Mononuclear cell (primary cell): ENCODE measurements at regions not wholly inside any gene's neighbourhood (a gene's known extent, or its start where the extent isn't known, plus 50 kb on each side); places are given as distances from the start of the nearest gene placed in this dataset.

Experiments
- H3K27me3 ChIP-seq: 2 replicates; pipeline ENCODE4 v1.6.0; 2011; ENCODE audit warnings: low read length, control low read depth; ENCODE audit not compliant: insufficient read depth
- H3K4me1 ChIP-seq: 2 replicates; pipeline ENCODE4 v1.5.1; 2011; ENCODE audit warnings: mild to moderate bottlenecking, low read length, control low read depth; ENCODE audit not compliant: insufficient read depth
- H3K4me3 ChIP-seq: 2 replicates; pipeline ENCODE4 v1.5.1; 2011; ENCODE audit warnings: mild to moderate bottlenecking, low read length, moderate library complexity
- H3K9me3 ChIP-seq: 2 replicates; pipeline ENCODE4 v1.5.1; 2011; ENCODE audit warnings: low read depth, mild to moderate bottlenecking, control low read depth, low read length

DNA sequence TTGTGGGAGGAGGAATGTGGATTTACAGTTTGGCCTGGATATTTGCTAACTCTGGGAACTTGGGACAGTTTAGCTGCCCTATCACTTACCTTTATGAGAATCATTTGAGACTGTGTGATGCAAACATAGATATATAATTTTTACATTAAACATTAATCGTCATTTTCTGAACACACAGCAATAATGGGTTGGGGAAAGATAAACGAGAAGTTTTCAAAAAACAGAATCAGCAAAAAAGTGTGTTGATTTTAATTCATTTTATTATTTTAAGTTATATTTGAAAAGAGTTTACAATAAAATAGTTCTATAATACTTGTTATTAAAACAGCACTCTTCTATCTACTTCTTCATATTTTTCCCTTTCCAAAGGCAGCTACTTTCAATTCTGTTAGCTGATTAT is 813.3 kb downstream of the SLC4A3 start:
- Histone ChIP-seq H3K4me1 (no peaks in the 10 kb centered on the region), H3K27me3 (no peaks in the 10 kb centered on the region), H3K4me3 (no peak overlapping the region), H3K9me3 (no peaks in the 10 kb centered on the region)

DNA sequence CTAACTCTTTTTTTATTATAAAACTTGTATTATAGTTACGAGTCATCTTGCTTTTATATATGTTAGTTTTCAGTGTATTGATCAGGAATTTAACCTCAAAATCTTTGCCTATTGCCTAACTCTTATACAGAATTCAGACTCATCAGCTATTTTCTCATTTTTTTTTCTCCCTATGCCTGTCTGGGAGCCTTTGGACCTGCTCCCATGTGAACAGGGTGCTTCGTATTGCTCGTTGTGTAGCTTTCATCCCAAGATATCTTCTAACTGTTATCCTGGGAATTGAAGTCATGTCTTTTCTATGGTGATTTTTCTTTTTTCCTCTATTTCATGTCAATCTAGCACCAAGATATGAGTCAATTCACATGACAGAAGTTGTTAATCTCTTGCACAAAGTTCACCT is 814.0 kb downstream of the SLC4A3 start:
- Histone ChIP-seq H3K27me3 (no peaks in the 10 kb centered on the region), H3K4me3 (no peak overlapping the region), H3K4me1 (no peaks in the 10 kb centered on the region)

DNA sequence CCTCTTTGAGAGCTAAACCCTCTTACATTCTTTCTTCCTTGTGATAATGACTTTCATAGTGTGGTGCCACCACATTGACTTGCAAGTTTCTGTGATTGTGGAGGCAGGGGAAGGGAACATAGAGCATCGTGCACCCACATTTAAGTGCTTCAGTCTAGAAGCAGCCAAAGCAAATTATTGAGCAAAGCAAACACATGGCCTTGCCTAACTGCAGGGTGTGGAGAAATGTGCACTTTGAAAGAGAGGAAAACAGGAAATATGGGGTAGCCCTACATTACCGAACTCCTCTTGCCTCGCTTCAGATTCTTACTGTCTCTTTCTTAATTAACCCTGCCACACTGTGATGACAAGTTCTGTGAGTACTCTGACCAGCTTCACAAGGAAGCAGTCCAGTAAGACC is 814.6 kb downstream of the SLC4A3 start:
- H3K27me3 ChIP-seq: no peaks in the 10 kb centered on the region
- no peaks in the 10 kb centered on the region for H3K4me1 ChIP-seq
- no peaks in the 10 kb centered on the region for H3K9me3 ChIP-seq
- no peak overlapping the region for H3K4me3 ChIP-seq

More for the DNA sequence above, 814.0 kb downstream of the SLC4A3 start:
- no peaks in the 10 kb centered on the region for H3K9me3 ChIP-seq

DNA sequence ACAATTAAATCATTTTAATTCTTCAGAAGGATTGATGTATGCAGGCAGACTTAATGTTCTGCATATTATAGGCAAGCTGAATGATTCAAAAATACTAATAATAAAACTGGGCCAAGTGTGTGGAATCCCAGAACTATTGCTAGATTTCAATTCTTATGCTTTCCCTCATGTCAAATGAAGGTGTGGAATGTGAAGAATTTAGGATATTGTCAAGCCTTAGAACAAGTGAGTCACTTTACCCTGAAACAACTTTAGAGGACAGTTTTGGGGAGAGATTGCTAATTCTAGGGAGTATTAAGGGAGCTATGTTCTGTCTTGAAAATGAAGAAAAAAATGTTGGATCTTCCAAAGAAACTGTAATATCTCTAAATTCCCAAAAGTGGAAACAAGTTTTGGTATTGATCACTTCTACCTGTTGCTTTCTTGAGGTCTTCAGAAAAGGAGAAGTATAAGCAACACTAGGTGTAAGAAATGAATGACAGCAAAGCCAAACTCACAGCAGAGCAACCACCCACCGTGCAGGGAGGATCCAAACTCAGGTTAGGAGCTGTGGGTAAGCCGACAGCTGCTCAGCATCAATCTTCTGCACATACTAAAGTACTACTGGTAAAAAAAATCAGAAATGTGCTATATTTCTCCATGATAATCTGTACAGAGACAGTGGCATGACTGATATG is 818.1 kb downstream of the SLC4A3 start:
- Histone ChIP-seq H3K4me1 (no peaks in the 10 kb centered on the region), H3K4me3 (no peak overlapping the region), H3K27me3 (no peaks in the 10 kb centered on the region), H3K9me3 (no peaks in the 10 kb centered on the region)

DNA sequence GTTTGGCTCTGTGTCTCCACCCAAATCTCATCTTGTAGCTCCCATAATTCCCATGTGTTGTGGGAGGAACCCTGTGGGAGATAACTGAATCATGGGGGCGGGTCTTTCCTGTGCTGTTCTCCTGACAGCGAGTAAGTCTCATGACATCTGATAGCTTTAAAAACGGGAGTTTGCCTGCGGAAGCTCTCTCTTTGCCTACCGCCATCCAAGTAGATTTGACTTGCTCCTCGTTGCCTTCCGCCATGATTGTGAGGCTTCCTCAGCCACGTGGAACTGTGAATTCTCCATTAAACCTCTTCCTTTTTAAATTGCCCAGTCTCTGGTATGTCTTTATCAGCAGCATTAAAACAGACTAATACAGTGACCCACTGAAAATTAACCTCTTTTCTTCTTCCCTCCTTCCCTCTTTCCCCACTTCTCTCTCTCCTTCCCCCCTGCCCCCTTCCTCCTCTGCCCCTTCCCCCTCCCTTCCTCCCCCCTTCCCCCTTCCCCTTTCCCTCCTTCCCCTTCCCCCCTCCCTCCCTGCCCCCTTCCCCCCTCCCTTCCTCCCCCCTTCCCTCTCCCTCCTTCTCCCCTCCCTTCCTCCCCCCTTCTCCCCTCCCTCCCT is 818.8 kb downstream of the SLC4A3 start:
- Histone ChIP-seq H3K4me1 (no peaks in the 10 kb centered on the region), H3K9me3 (no peaks in the 10 kb centered on the region), H3K27me3 (no peaks in the 10 kb centered on the region), H3K4me3 (no peak overlapping the region)

DNA sequence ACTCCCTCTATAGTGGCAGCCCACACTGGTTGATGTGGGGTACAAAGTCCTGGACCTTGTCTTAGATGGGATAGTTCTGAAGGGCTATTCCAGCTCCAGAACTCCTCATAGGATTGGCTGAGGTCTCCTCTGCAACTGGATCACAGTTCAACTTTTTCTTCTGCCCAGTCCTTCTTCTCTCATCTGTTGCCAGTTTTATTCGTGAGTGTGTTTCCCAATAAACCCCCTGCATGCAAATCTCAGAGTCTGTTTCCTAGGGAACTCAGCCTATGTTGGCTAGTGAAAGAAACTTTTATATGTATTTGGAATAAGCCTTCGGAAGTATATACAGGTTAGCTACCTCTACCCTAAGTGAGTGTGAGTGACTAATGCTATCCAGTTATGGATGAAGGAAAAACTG is 823.4 kb downstream of the SLC4A3 start:
- no peak overlapping the region for H3K4me3 ChIP-seq
- H3K9me3 ChIP-seq: no peaks in the 10 kb centered on the region
- no peaks in the 10 kb centered on the region for H3K4me1 ChIP-seq
- no peaks in the 10 kb centered on the region for H3K27me3 ChIP-seq

DNA sequence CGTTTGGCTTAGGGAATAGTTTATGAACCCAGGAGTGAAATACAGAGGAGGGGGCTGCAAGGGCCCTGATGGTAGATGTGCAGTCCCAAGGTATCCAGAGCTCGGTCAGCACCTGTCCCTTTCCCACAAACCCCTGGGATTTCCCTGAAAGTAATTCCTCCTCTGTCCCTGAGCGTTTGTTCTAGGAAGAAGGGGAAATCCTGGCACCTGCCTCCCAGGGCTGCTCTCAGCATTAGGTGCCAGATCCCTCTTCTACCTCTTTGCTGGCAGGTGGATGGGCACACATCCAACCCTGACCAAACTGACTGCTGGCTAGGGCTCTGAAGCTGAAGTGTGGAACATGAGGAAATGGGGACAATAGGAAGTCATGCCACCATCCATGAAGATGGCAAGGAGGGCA is 824.0 kb downstream of the SLC4A3 start:
- H3K4me3 ChIP-seq: no peak overlapping the region
- no peaks in the 10 kb centered on the region for H3K27me3 ChIP-seq
- no peaks in the 10 kb centered on the region for H3K4me1 ChIP-seq
- H3K9me3 ChIP-seq: no peaks in the 10 kb centered on the region

DNA sequence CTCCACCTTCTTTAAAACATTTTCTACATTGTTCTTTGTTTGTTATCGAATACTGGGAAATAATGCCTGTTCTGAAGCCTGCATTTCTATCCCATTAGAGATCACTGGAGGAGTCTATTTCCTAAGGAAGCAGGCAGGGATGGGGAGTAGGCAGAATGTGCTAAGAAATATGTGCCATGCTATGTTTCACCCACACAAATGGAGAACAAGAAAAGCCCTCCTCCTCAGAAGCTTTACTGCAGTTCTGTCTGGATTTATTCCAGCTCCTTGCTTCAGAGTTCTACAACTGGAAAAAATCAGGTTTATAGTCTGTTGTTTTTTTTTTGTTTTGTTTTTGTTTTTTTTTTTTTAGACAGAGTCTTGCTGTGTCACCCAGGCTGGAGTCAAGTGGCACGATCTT is 825.1 kb downstream of the SLC4A3 start:
- Histone ChIP-seq H3K27me3 (no peaks in the 10 kb centered on the region), H3K4me3 (no peak overlapping the region), H3K4me1 (no peaks in the 10 kb centered on the region), H3K9me3 (no peaks in the 10 kb centered on the region)

DNA sequence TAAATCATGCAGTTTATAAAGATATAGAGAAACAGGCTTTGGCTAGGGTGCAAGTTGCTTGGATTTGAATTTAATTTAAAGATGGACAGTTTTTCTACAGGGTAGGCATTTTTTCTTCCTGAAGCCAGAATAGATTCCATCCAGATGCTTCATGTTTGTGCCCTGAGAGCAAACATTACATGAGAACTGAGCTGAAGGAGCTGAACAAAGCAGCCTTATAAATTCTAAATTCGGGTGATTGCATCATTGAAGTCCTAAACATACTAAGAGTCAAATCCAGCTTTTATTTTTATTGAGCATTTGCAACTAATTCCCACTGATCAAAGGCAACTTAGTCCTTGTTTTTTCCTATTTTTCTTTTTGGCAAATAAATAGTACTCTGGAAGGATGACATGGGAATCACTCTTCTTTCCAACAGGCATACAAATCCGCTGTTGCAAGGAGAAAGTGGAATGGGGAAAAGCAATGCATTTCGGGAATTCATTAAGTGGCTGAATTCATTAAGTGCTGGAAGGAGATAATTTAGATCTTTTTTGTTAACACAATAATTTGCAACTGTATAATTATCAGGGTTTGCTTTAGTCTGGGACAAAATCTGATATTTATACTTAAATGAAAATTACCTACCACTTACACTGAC is 828.0 kb downstream of the SLC4A3 start:
- no peaks in the 10 kb centered on the region for H3K27me3 ChIP-seq
- H3K9me3 ChIP-seq: no peaks in the 10 kb centered on the region
- H3K4me1 ChIP-seq: no peaks in the 10 kb centered on the region
- no peak overlapping the region for H3K4me3 ChIP-seq

DNA sequence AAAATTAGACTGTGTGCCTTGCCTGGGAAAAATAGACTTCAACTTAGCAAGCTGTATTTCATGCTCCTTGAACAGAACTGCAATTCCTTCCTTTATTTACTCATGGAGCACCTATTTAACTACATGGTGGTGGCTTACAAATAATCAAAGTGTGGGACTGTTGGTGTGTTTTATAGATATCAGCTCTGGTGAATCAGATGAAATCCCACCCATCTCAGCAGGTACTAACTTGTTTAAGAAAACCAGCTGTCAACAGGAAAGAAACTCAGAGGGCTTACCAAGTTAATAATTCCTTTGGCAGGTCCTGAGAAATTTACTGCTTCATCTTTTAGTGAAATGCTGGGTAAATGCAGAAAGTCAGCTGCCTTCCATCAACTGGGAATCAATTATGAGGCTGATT is 830.6 kb downstream of the SLC4A3 start:
- Histone ChIP-seq H3K27me3 (no peaks in the 10 kb centered on the region), H3K4me3 (no peak overlapping the region), H3K4me1 (no peaks in the 10 kb centered on the region), H3K9me3 (no peaks in the 10 kb centered on the region)

DNA sequence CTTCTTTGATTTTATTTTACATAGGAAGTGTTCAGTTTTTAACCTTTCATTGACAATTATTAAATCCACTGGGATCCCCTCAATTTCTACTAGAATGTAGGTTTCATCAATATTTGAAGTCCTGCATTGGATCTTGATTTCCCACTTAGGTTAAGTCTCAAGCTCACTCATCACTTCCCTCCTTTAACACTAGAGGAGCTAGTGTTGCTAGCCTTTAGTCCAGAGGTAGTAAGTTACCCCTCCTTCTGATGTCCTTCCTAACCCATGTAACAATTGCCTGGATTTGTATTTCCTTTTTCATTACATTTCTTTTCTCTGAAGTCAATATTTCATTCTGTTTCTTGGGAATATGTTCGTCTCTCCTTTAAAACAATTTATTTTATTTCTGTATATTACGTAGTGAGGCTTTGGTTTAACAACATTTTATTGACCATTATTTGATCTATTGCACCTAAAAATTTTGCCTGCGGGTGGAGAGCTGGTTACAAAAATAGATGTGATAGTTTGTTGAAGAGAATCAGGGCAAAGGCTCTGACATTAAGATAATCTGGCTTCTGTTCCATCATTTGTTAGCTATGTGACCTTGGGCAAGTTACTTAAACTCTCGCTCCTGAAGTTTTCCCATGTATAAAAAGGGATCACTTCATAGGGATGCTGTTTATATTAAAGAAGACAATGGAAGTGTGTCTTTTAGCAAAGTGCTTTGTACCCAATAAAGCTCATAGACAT is 833.0 kb downstream of the SLC4A3 start:
- H3K4me3 ChIP-seq: no peak overlapping the region
- H3K4me1 ChIP-seq: no peaks in the 10 kb centered on the region
- H3K27me3 ChIP-seq: no peaks in the 10 kb centered on the region
- no peaks in the 10 kb centered on the region for H3K9me3 ChIP-seq

DNA sequence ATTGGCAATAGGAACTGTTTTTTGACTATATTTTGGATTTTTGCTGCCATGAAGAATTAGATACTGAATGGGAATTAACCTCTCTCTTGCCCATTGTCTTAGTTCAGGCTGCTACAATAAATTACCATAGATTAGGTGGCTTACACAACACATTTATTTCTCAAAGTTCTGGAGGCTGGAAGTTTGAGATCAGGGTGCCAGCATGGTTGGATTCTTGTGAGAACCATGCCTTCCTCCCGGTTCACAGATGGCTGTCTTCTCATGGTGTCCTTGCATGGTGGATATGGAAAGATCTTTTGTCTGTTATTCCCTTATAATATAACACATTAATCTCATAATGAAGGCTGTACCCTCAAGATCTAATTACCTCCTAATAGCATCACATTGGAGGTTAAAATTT is 836.4 kb downstream of the SLC4A3 start:
- H3K9me3 ChIP-seq: no peaks in the 10 kb centered on the region
- no peak overlapping the region for H3K4me3 ChIP-seq
- H3K4me1 ChIP-seq: no peaks in the 10 kb centered on the region
- no peaks in the 10 kb centered on the region for H3K27me3 ChIP-seq

DNA sequence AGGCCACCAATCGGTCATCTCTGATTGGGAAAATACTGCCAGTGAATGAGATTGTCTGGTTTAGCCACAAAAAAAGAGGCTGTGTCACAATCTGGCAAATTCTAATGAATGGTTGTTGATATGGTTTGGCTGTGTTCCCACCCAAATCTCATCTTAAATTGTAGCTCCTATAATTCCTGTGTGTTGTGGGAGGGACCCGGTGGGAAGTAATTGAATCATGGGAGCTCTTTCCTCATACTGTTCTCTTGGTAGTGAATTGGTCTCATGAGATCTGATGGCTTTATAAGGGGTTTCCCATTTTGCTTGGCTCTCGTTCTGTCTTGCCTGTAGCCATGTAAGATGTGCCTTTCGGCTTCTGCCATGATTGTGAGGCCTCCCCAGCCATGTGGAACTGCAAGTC is 838.3 kb downstream of the SLC4A3 start:
- Histone ChIP-seq H3K27me3 (no peaks in the 10 kb centered on the region), H3K4me3 (no peak overlapping the region), H3K4me1 (no peaks in the 10 kb centered on the region), H3K9me3 (no peaks in the 10 kb centered on the region)

DNA sequence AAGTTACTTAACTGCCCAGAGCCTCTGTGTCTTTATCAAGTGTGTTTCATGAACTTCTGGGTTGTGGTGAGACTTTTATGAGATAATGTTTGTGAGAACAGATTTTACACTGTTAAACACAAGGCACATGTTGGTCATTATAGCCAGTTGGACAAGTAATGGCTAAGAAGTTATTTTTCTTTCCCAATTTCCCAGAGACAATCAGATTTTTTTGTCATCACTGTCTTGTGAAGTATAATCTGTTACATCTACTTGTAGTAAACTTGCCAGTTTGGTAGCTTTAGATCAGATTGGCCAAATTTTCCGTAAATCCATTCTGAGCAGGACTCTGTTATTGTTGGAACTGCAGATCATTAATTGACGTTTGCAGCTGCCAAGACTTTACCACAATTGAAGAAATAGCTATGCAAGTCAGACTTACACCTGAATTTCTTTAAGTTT is 838.8 kb downstream of the SLC4A3 start:
- Histone ChIP-seq H3K4me1 (no peaks in the 10 kb centered on the region), H3K9me3 (no peaks in the 10 kb centered on the region), H3K4me3 (no peak overlapping the region), H3K27me3 (no peaks in the 10 kb centered on the region)

DNA sequence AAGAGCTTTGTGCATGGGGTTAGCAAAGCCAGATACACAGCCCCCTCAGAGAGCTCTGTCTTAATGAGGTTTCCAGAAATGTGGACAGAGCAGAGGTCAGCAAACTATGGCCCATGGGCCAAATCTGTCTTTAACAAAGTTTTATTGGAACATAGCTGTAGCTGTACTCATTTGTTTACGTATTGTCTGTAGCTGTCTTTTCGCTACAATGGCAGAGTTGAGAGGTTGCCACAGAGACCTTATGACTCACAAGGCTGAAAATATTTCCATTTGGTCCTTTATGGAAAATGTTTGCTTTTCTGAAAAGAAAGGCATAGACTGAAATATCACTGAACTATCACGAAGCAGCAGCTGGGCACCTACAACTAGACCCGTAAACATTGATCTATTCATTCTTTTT is 841.8 kb downstream of the SLC4A3 start:
- Histone ChIP-seq H3K4me1 (no peaks in the 10 kb centered on the region), H3K4me3 (no peak overlapping the region), H3K9me3 (no peaks in the 10 kb centered on the region), H3K27me3 (no peaks in the 10 kb centered on the region)
